H1 (cell line): ENCODE measurements at regions not wholly inside any gene's neighbourhood (a gene's known extent, or its start where the extent isn't known, plus 50 kb on each side); places are given as distances from the start of the nearest gene placed in this dataset.
A peak's percentile ranks its signal among the peaks of the same experiment; 100 is the strongest.

Source experiments
- CTCF ChIA-PET: fragments of 300-600 bp; sonication (Branson Sonifier 250); formaldehyde crosslinking; loops from one replicate; lab custom pipeline; 2021; ENCODE audit not compliant: partially characterized antibody; lab: Charles Lee
- POLR2A ChIA-PET: fragments of 300-600 bp; sonication (Branson Sonifier 250); formaldehyde crosslinking; loops from one replicate; lab custom pipeline; 2021; ENCODE audit warnings: inconsistent platforms; ENCODE audit not compliant: partially characterized antibody; lab: Charles Lee
- DNase-seq, 2 experiments: peaks; one replicate each; pipeline versions ENCODE4 v3.0.0 to v3.0.0-alpha.2; 2010 to 2022; ENCODE audit warnings: low spot score in 2 of 2, low read depth in 1 of 2, mixed read lengths in 1 of 2
- FAIRE-seq: peaks from 2 replicates; lab custom pipeline; 2011; peaks lifted over from hg19 to GRCh38; lab: Jason Lieb, UNC
- H2AFZ ChIP-seq: 2 replicates; pipeline ENCODE4 v1.8.1; 2012; ENCODE audit warnings: low read length, inconsistent platforms
- H2AK5ac ChIP-seq: 2 replicates; pipeline ENCODE4 v1.6.1; 2013; ENCODE audit warnings: low read depth, low read length
- H2BK120ac ChIP-seq: replicated peaks from 2 replicates; pipeline ENCODE3; 2013; ENCODE audit warnings: low read depth, low read length, inconsistent platforms
- H2BK12ac ChIP-seq: 2 replicates; pipeline ENCODE4 v1.6.1; 2013; ENCODE audit warnings: low read depth, low read length
- H2BK15ac ChIP-seq: 2 replicates; pipeline ENCODE4 v1.6.1; 2013; ENCODE audit warnings: low read length
- H2BK20ac ChIP-seq: 2 replicates; pipeline ENCODE4 v1.6.1; 2013; ENCODE audit warnings: low read length
- H2BK5ac ChIP-seq: 2 replicates; pipeline ENCODE4 v1.6.1; 2013; ENCODE audit warnings: low read depth, low read length
- H3K14ac ChIP-seq: 2 replicates; pipeline ENCODE4 v1.6.1; 2013; ENCODE audit warnings: inconsistent platforms; ENCODE audit not compliant: insufficient read length
- H3K18ac ChIP-seq: 2 replicates; pipeline ENCODE4 v1.6.1; 2013; ENCODE audit warnings: low read length; ENCODE audit errors: extremely low read depth
- H3K23ac ChIP-seq: 2 replicates; pipeline ENCODE4 v1.6.1; 2013; ENCODE audit warnings: inconsistent platforms; ENCODE audit not compliant: insufficient read length
- H3K23me2 ChIP-seq: 2 replicates; pipeline ENCODE4 v1.6.1; 2013; ENCODE audit warnings: low read depth, low read length
- H3K27ac ChIP-seq: 2 replicates; pipeline ENCODE4 v1.6.1; 2011; ENCODE audit warnings: low read depth, low read length, inconsistent platforms
- H3K27me3 ChIP-seq, 4 experiments: replicated peaks in 1 of 4; 1 replicate in 1 of 4; 2 replicates in 3 of 4; pipeline versions ENCODE4 v1.6.1 to v1.8.1; 2011 to 2013; ENCODE audit warnings: low read length in 3 of 4, mild to moderate bottlenecking in 3 of 4, inconsistent platforms in 2 of 4, mixed read lengths in 2 of 4, moderate library complexity in 1 of 4; ENCODE audit not compliant: control insufficient read depth in 3 of 4, insufficient read depth in 3 of 4; ENCODE audit errors: extremely low read depth in 1 of 4
- H3K36me3 ChIP-seq, 4 experiments: 2 replicates each; pipeline versions ENCODE4 v1.6.1 to v1.8.1; 2011 to 2013; ENCODE audit warnings: mild to moderate bottlenecking in 4 of 4, low read length in 3 of 4, moderate library complexity in 2 of 4, control low read depth in 1 of 4, inconsistent platforms in 1 of 4; ENCODE audit not compliant: insufficient read depth in 4 of 4, control insufficient read depth in 2 of 4
- H3K4ac ChIP-seq: replicated peaks from 2 replicates; pipeline ENCODE3; 2013; ENCODE audit warnings: low read length, low read depth, mixed read lengths, inconsistent platforms; ENCODE audit not compliant: insufficient read length
- H3K4me1 ChIP-seq, 4 experiments: replicated peaks in 1 of 4; 1 replicate in 1 of 4; 2 replicates in 3 of 4; pipeline versions ENCODE4 v1.6.1 to v1.8.1; 2011 to 2013; ENCODE audit warnings: low read length in 3 of 4, inconsistent platforms in 2 of 4, mixed read lengths in 1 of 4; ENCODE audit not compliant: insufficient read depth in 4 of 4, control insufficient read depth in 3 of 4
- H3K4me2 ChIP-seq, 2 experiments: 2 replicates each; pipeline versions ENCODE4 v1.6.1 to v1.8.1; 2011 to 2013; ENCODE audit warnings: low read depth in 2 of 2, low read length in 2 of 2, control low read depth in 1 of 2, inconsistent platforms in 1 of 2, mild to moderate bottlenecking in 1 of 2; ENCODE audit not compliant: insufficient read depth in 1 of 2
- H3K4me3 ChIP-seq, 4 experiments: fragments of 200-600, 300-600 bp in 1 of 4; sonication (generic), shearing (Covaris generic), sonication (Bioruptor Twin) in 1 of 4; 2 replicates each; pipeline versions ENCODE4 v1.5.1 to v1.8.1; 2011 to 2016; ENCODE audit warnings: low read length in 4 of 4, low read depth in 3 of 4, control low read depth in 2 of 4, inconsistent platforms in 2 of 4, mild to moderate bottlenecking in 2 of 4, mixed read lengths in 1 of 4, moderate library complexity in 1 of 4; ENCODE audit not compliant: insufficient read depth in 2 of 4; ENCODE audit errors: extremely low read depth in 1 of 4
- H3K56ac ChIP-seq: replicated peaks from 2 replicates; pipeline ENCODE3; 2013; ENCODE audit warnings: low read depth, mild to moderate bottlenecking, mixed read lengths, low read length, inconsistent platforms; ENCODE audit not compliant: insufficient read length
- H3K79me1 ChIP-seq: 2 replicates; pipeline ENCODE4 v1.6.1; 2013; ENCODE audit warnings: low read depth, low read length, control low read depth
- H3K79me2 ChIP-seq, 2 experiments: 2 replicates each; pipeline versions ENCODE4 v1.6.1 to v1.8.1; 2012 to 2013; ENCODE audit warnings: low read length in 2 of 2, mild to moderate bottlenecking in 2 of 2, inconsistent platforms in 1 of 2; ENCODE audit not compliant: insufficient read depth in 2 of 2, control insufficient read depth in 1 of 2
- H3K9ac ChIP-seq, 4 experiments: replicated peaks in 1 of 4; 1 replicate in 1 of 4; 2 replicates in 3 of 4; pipeline versions ENCODE4 v1.6.1 to v1.8.1; 2011 to 2013; ENCODE audit warnings: low read depth in 3 of 4, low read length in 3 of 4, control low read depth in 2 of 4, mild to moderate bottlenecking in 2 of 4, moderate library complexity in 2 of 4, inconsistent platforms in 1 of 4; ENCODE audit errors: extremely low read depth in 1 of 4
- H3K9me3 ChIP-seq, 2 experiments: 2 replicates each; pipeline versions ENCODE4 v1.6.1 to v1.8.1; 2012 to 2013; ENCODE audit warnings: mild to moderate bottlenecking in 2 of 2, moderate library complexity in 2 of 2, control low read depth in 1 of 2, inconsistent platforms in 1 of 2, low read depth in 1 of 2, low read length in 1 of 2, mixed read lengths in 1 of 2; ENCODE audit not compliant: insufficient read depth in 2 of 2
- H4K20me1 ChIP-seq, 2 experiments: replicated peaks in 1 of 2; 2 replicates each; pipeline versions ENCODE3 to v1.8.1; 2011 to 2013; ENCODE audit warnings: inconsistent platforms in 2 of 2, low read length in 2 of 2, mild to moderate bottlenecking in 1 of 2; ENCODE audit not compliant: insufficient read depth in 2 of 2, control insufficient read depth in 1 of 2
- H4K5ac ChIP-seq: 2 replicates; pipeline ENCODE4 v1.6.1; 2013; ENCODE audit warnings: low read length, low read depth, mixed read lengths, inconsistent platforms; ENCODE audit not compliant: insufficient read length
- H4K8ac ChIP-seq: 2 replicates; pipeline ENCODE4 v1.8.0; 2013; ENCODE audit warnings: mild to moderate bottlenecking, moderate library complexity, low read length, inconsistent platforms; ENCODE audit not compliant: insufficient read depth; ENCODE audit errors: extremely low read depth
- H4K91ac ChIP-seq: replicated peaks from 2 replicates; pipeline ENCODE3; 2013; ENCODE audit warnings: low read length, mixed read lengths, inconsistent platforms; ENCODE audit not compliant: insufficient read length
- CBX8 ChIP-seq: fragments of 300-800, 300-1000 bp; sonication (generic); IDR thresholded peaks from 2 replicates; pipeline ENCODE4 v1.7.1; 2016; ENCODE audit warnings: low read depth, low read length, borderline replicate concordance
- EP300 ChIP-seq, 2 experiments: IDR thresholded peaks; 1 replicate in 1 of 2; 2 replicates in 1 of 2; pipeline ENCODE4 v1.6.1; 2011 to 2012; ENCODE audit warnings: low read depth in 2 of 2, low read length in 2 of 2, mild to moderate bottlenecking in 2 of 2, borderline replicate concordance in 1 of 2, inconsistent platforms in 1 of 2, moderate library complexity in 1 of 2
- FOSL1 ChIP-seq: IDR thresholded peaks from 2 replicates; pipeline ENCODE4 v1.6.1; 2011; ENCODE audit warnings: mild to moderate bottlenecking, low read depth, low read length, moderate library complexity; ENCODE audit not compliant: insufficient read depth
- JUND ChIP-seq: IDR thresholded peaks from 2 replicates; pipeline ENCODE4 v1.6.1; 2011; ENCODE audit warnings: mild to moderate bottlenecking, improper control_type of control experiment, low read length
- RNF2 ChIP-seq: fragments of 200-900, 300-1000 bp; sonication (generic); IDR thresholded peaks from 2 replicates; pipeline ENCODE4 v1.7.1; 2016; ENCODE audit warnings: borderline replicate concordance, low read depth, mild to moderate bottlenecking, antibody characterized with exemption, low read length; ENCODE audit not compliant: poor library complexity, severe bottlenecking; ENCODE audit errors: missing control alignments
- WGBS, 2 experiments: shearing (Covaris generic) in 1 of 2; methylation state at CpG; one replicate each; pipeline versions ENCODE4 v1.1.6 to v1.1.7; 2013 to 2015; ENCODE audit warnings: low lambda C conversion rate in 2 of 2, mixed read lengths in 2 of 2, inconsistent platforms in 1 of 2, low coverage in 1 of 2, missing lambda C conversion rate in 1 of 2; ENCODE audit not compliant: insufficient replicate concordance in 2 of 2, insufficient coverage in 1 of 2, insufficient read length in 1 of 2; ENCODE audit errors: extremely low coverage in 1 of 2, missing lambda C conversion rate in 1 of 2; 5-methylcytosine and 5-hydroxymethylcytosine counted together

DNA sequence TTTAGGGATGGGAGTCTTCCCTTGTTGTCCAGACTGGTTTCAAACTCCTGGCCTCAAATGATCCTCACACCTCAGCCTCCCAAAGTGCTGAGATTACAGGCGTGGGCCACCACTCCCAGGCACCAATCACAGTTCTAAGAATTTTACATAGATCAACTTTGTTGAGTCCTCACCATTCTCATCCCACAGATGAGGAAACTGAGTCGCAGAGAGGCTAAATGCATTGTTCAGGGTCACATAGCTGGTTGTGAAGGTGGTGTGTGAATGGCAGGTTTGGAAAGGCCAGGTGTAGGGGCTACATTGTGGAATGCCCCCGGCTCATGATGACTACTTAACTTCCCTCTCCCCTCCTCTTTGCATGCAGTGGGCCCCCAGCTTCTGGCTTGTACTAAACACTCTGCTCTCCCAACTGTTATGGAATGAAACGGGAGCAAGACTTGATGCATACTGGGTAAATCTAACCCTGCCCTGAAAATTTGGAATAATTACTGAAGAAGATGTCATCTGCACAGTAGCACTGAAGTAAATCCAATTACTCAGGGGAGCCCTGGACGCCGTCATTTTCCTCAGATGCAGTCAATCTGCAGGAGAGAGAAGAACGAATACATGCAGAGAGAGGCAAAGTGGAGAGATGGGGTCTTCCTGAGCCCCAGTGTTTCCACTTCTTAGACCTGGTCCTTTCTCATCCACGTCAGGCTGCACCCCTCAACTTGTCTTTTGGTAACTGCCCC lies 102.3 kb upstream of the ZNF217 start:
- FAIRE-seq: no peak
- 83% methylated on average over 8 of the region's 8 CpGs; no CpG with 5 or more reads in 1 of the 2 experiments for WGBS, 2 experiments

More for the DNA sequence above, 102.3 kb upstream of the ZNF217 start:
- POLR2A ChIA-PET: interaction anchor here (1.2 kb wide), 1 partner anchor 16 kb away, joined by 3 read pairs; no protein-coding TSS in a partner anchor
- Histone ChIP-seq H4K20me1 (no peaks in the 10 kb centered on the region), H3K4me2 (no peak overlapping the region), H3K36me3 (no peaks in the 10 kb centered on the region), H3K9ac (no peak overlapping the region), H2BK12ac (no peak overlapping the region), H3K14ac (no peak overlapping the region), H3K27me3 (no peaks in the 10 kb centered on the region), H3K4ac (no peak overlapping the region), H2BK15ac (0 out of 2 replicates have a peak overlapping the region, but pooled peaks have one; percentile 46), H3K4me3 (no peak overlapping the region), H4K91ac (no peak overlapping the region), H3K79me1 (no peaks in the 10 kb centered on the region), H3K56ac (no peak overlapping the region), H2AFZ (no peak overlapping the region), H3K23me2 (no peaks in the 10 kb centered on the region), H2BK20ac (no peak overlapping the region), H4K5ac (no peak overlapping the region), H3K23ac (no peak overlapping the region), H3K18ac (no peak overlapping the region), H3K79me2 (no peaks in the 10 kb centered on the region), H3K9me3 (no peaks in the 10 kb centered on the region), H4K8ac (no peak overlapping the region), H2AK5ac (no peak overlapping the region), H3K27ac (no peak overlapping the region), H3K4me1 (no peaks in the 10 kb centered on the region; a peak in 1 of 7 replicates), H2BK120ac (no peak overlapping the region), H2BK5ac (no peak overlapping the region)
- CTCF ChIA-PET: interaction anchor here (0.7 to 1.2 kb wide), 3 partner anchors 10 to 1722 kb away, joined by 3 to 4 read pairs (median 3); no protein-coding TSS in a partner anchor
- no peak for TF ChIP-seq CBX8
- no peak for TF ChIP-seq RNF2
- TF ChIP-seq JUND: no peak
- no peak for TF ChIP-seq EP300 (IDR thresholded peaks at IDR 0.05; ENCODE audit: borderline replicate concordance in 1 of 2, low read depth in 2 of 2, low read length in 2 of 2)
- TF ChIP-seq FOSL1: no peak
- DNase-seq: no peak
